ENCODE measurements at regions not wholly inside any gene's neighbourhood (a gene's known extent, or its start where the extent isn't known, plus 50 kb on each side); places are given as distances from the start of the nearest gene placed in this dataset.

- DNase-seq (ENCODE audit: low read depth), result no peak
These were observed 556.1 kb downstream of the EFNB2 start for GRCh38 chr13:105979131-105980011.

GRCh38 chr13:105974380-105974779, 561.1 kb downstream of the EFNB2 start:
- DNase-seq (ENCODE audit: low read depth), result no peak

DNA sequence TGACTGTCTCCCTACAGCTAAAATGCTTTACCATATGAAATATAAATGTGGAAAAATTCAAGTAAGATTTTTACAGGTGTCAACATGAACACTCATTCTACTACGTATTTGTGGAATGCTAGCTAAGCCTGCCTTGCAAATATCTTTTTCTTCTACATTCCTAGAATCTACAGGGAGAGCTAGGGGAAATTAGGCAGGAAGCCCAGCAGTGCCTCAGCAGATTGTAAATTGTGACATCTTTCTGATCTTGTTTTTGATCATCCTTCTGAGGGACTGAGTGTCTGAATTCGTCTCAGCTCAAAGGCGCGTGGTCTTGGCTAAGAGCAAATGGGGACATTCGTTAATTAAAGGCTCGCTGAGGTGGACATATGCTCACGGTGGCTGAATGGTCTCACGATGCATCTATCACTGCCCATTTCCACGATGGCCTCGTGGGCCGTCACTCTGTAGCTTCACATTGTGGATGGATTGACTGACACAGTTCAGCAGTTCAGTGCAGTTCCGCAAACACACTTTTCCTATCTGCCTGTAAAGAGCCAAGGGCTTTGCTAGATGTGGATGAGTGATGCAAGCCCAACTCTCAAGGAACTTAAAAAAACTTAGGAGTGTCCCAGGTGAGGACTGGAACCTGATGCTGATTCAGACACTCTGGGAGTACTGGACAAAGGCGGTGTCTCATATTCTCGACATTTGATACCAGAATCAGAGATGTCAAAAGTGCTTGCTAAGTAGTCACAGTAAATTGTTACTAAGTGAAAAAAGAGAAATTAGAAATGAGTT, 562.5 kb downstream of the EFNB2 start:
- no peak for DNase-seq (ENCODE audit: low read depth)

GRCh38 chr13:105972306-105972721, 563.1 kb downstream of the EFNB2 start:
- no peak for DNase-seq (ENCODE audit: low read depth)

- DNase-seq (ENCODE audit: low read depth), result no peak
These were observed 563.7 kb downstream of the EFNB2 start for GRCh38 chr13:105971738-105972137.

DNA sequence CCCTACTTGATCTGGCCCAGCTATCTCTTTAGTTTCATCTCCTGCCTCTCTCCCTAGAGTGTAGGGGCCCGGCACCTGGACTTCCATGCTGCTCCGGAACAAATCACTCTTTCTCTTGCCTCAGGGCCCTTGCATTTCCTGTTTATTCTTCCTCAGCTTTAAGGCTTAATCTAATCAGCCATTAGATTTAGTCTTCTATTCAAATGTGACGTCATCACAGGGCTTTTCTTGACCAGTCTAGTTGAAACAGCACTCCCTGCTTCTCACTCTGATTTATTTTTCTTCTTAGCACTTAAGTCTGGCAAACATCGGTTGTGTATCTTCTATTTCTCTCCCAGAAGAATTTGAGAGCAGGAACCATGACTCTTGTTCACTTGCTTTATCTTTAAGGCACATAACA, 564.1 kb downstream of the EFNB2 start:
- DNase-seq (ENCODE audit: low read depth), result no peak

GRCh38 chr13:105969761-105970160, 565.7 kb downstream of the EFNB2 start:
- DNase-seq (ENCODE audit: low read depth), result no peak

GRCh38 chr13:105965910-105966309, 569.6 kb downstream of the EFNB2 start:
- no peak for DNase-seq (ENCODE audit: low read depth)

DNA sequence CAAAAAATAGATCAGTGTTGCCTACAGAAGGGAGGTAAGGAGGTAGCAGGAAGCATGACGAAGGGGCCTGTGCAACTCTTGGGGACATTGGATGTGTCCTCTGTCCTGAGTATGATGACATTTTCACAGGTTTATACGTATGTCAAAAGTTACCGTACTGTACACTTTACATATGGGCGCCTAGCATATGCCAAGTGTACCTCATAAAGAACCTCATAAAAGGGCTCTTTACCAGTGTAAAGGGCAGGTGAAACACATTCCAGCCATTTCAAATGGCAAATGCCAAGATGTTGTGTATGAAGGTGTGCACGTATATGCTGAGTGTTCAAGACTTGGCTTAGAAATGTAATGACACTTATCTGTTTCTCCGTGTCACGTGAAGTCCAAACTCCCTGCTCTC, 573.4 kb downstream of the EFNB2 start:
- no peak for DNase-seq (ENCODE audit: low read depth)

DNA sequence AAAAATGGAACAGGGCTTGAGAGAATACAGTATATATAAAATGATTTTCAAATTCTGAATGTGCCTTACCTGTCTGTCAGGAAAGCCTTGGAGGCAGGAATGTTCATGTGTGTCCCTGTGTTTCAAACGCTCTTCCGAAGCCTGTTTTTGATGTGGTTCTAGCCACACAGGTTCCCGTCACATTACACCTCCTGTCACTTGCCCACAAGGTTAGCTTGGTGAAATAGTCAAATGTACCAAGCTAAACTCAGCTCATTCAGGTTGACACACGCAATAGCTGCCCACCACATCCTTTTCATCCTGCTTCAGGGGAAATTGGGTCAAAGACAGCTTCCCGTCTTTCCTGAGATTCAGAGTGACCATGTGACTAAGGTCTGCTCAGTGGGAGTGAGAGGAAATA, 574.0 kb downstream of the EFNB2 start:
- no peak for DNase-seq (ENCODE audit: low read depth)

- no peak for DNase-seq (ENCODE audit: low read depth)
These were observed 575.1 kb downstream of the EFNB2 start for GRCh38 chr13:105960326-105960725.

GRCh38 chr13:105959876-105960275, 575.6 kb downstream of the EFNB2 start:
- DNase-seq (ENCODE audit: low read depth), result no peak

- no peak for DNase-seq (ENCODE audit: low read depth)
These were observed 577.6 kb downstream of the EFNB2 start for GRCh38 chr13:105957769-105958438.

- DNase-seq (ENCODE audit: low read depth), result no peak
These were observed 578.5 kb downstream of the EFNB2 start for GRCh38 chr13:105956921-105957320.

- DNase-seq (ENCODE audit: low read depth), result no peak
These were observed 582.5 kb downstream of the EFNB2 start for GRCh38 chr13:105952973-105953290.

DNA sequence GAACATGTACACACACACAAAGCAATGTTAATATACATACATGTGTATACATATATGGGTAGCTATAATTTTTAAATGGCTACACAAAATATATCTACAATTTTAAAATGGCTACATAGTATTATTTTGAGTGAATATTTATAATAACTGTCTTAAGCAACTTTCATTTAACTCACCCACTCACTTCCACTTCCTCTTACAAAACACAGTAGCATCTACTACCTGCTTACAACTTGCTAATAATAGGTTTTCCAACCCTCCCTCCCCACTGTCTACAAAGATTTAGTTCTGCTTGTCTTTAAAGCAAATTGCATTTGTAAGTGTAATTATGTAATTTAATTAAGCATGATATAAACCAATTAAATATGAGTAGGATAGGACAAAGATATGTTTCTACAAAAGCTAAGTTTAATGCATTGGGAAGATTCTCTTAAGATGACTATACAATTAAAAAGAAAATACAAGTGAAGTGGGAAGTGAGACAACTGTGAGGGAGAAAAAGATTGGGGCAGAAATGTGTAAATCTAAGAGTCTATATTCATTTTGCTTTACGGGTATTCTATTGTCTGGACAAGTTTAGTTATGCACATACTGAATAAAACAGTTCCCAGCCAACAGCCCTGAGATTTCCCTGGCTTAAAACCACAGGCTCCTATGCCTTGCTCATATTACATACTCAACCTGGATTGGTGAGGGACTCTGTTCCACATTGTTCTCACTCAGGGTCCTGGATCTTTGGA, 583.1 kb downstream of the EFNB2 start:
- DNase-seq (ENCODE audit: low read depth), result no peak

DNA sequence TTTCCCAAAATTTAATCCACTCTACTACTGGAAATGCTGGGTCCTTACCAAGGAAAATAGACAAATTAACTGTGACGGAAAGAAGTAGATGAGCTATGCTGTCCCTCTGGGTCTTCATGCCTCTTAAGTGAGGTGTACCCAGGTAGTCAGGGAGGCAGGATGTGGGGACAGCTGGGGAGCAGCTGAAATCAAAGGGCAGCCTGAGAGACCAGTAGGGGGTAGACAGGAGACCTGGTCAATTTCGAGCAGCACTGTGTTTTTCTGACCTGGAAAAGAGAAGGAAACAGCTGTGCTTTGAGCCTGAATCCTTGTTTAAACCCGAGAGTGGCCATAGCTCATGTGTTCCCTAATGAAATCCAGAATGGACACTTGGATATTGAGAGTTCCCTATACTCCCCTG, 587.3 kb downstream of the EFNB2 start:
- no peak for DNase-seq (ENCODE audit: low read depth)

DNA sequence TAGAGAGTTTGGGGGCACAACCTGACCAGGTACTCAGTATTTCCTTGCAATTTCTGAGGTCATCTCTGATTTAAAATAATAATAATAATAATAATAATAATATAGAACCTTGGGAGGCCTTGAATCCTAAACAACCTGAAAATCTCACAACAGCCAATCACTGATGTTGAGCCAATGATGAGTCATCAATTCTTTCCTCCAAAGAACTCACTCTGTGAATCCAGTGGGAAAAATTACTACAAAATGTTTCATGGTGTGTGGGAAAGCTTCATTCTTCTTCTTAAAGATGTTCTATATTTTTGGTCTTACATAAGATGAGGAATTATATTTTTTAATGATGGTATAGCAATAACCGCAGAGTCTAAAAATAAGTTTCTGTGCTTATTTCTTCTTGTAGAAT, 594.6 kb downstream of the EFNB2 start:
- DNase-seq (ENCODE audit: low read depth), result no peak

DNA sequence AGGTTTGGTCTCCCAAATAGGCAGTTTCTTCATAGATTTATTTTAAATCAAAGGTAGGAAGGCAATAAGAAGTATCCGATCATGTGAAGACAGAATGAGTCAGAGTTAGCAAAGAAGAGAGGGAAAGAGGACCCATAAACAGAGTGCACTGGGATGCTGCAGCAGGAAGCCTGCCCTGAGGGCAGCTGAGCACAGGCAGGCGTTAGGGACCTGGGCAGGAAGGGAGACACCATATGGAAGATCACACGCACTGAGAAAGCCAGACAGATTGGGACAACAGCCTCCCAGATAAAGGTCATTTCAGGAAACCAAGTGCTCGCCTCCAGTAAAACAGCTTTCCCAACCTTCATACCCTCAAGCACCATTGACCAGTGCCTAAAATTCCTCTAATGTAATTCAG, 598.0 kb downstream of the EFNB2 start:
- DNase-seq (ENCODE audit: low read depth), result no peak

- DNase-seq (ENCODE audit: low read depth), result no peak
These were observed 598.6 kb downstream of the EFNB2 start for GRCh38 chr13:105936816-105937215.

- DNase-seq (ENCODE audit: low read depth), result no peak
These were observed 606.0 kb downstream of the EFNB2 start for GRCh38 chr13:105929505-105929904.

DNA sequence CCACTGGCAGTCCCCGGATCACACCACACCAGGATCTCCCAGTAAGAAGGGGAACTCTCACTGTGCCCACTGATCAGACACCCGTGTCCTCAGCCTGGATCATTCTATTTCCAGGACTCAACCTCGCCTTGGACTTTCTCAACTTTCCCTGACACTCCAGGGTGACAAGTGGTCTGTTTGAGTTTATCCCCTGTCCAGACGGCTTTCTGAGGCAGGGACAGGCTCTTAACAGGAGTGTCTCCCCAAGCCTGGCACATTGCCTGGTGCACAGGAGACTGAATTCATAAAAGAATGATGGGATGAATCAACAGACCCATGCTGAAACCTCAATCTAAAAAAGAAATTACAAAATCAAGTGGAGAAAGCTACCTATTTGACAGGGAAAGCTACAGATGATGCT, 606.6 kb downstream of the EFNB2 start:
- DNase-seq (ENCODE audit: low read depth), result no peak

Measured in activated gamma-delta T cell treated with anti-CD3 and anti-CD28 coated beads, Interleukin-2, amount 50 U/mL, for 16 hours (primary cell).